B cell (primary cell): ENCODE measurements at regions not wholly inside any gene's neighbourhood (a gene's known extent, or its start where the extent isn't known, plus 50 kb on each side); places are given as distances from the start of the nearest gene placed in this dataset.
"Not testable (repeated sequence)": the region's sequence is repeated elsewhere in the genome, so short reads cannot be mapped to it uniquely, and the experiment has no call there.

Experiments used
- ATAC-seq: fragments of 200-7000 bp; cut with Tn5 transposase; one replicate; pipeline ENCODE4 v1.10.0; 2021; ENCODE audit warnings: low read depth, mild to moderate bottlenecking, moderate number of reproducible peaks, moderate library complexity
- CTCF ChIA-PET: fragments of 350-600 bp; sonication (Branson Sonifier 250); formaldehyde crosslinking; loops from one replicate; lab custom pipeline; 2021; ENCODE audit warnings: antibody characterized with exemption, inconsistent platforms; lab: Charles Lee
- POLR2A ChIA-PET: fragments of 350-600 bp; sonication (Branson Sonifier 250); formaldehyde crosslinking; loops from one replicate; lab custom pipeline; 2021; ENCODE audit warnings: antibody characterized with exemption; lab: Charles Lee
- DNase-seq: peaks from one replicate; pipeline ENCODE4 v3.0.0; 2013
- H2AFZ ChIP-seq: 2 replicates; pipeline ENCODE4 v1.6.1; 2012; ENCODE audit warnings: mild to moderate bottlenecking, low read depth, low read length; ENCODE audit not compliant: insufficient read depth, poor library complexity, severe bottlenecking
- H3K27ac ChIP-seq, 2 donors: 1 replicate in 1 of 2; 2 replicates in 1 of 2; pipeline ENCODE4 v1.5.1; 2012 to 2013; ENCODE audit warnings: low read length in 2 of 2, mild to moderate bottlenecking in 2 of 2, moderate library complexity in 1 of 2
- H3K27me3 ChIP-seq, 4 experiments: fragments of 200-600 bp in 1 of 4; sonication (generic) in 1 of 4; replicated peaks in 1 of 4; 1 replicate in 2 of 4; 2 replicates in 2 of 4; pipeline versions ENCODE4 v1.6.1 to v1.7.0; 2013 to 2016; ENCODE audit warnings: low read length in 3 of 4, mild to moderate bottlenecking in 2 of 4, mixed read lengths in 1 of 4, moderate library complexity in 1 of 4; ENCODE audit not compliant: insufficient read depth in 4 of 4, control insufficient read depth in 3 of 4; ENCODE audit errors: control extremely low read depth in 1 of 4
- H3K36me3 ChIP-seq, 2 experiments: replicated peaks in 1 of 2; 1 replicate in 1 of 2; 2 replicates in 1 of 2; pipeline versions ENCODE4 v1.6.1 to v1.7.1; 2013; ENCODE audit warnings: low read length in 1 of 2; ENCODE audit not compliant: insufficient read depth in 2 of 2, control insufficient read depth in 1 of 2; ENCODE audit errors: control extremely low read depth in 1 of 2, extremely low read depth in 1 of 2
- H3K4me1 ChIP-seq, 2 donors: fragments of 200-600 bp in 1 of 2; sonication (generic) in 1 of 2; 1 replicate in 1 of 2; 2 replicates in 1 of 2; pipeline versions ENCODE4 v1.5.1 to v1.6.1; 2013 to 2017; ENCODE audit warnings: low read length in 2 of 2; ENCODE audit not compliant: control insufficient read depth in 2 of 2, insufficient read depth in 2 of 2
- H3K4me2 ChIP-seq: replicated peaks from 2 replicates; pipeline ENCODE3; 2012; ENCODE audit warnings: mild to moderate bottlenecking, low read depth, low read length; ENCODE audit not compliant: poor library complexity, severe bottlenecking
- H3K4me3 ChIP-seq, 5 experiments: fragments of 200-600 bp in 1 of 5; sonication (generic) in 1 of 5; 1 replicate in 3 of 5; 2 replicates in 2 of 5; pipeline versions ENCODE4 v1.5.1 to v1.7.0; 2011 to 2016; ENCODE audit warnings: low read length in 4 of 5, mild to moderate bottlenecking in 4 of 5, low read depth in 2 of 5, control low read depth in 1 of 5, moderate library complexity in 1 of 5; ENCODE audit not compliant: insufficient read depth in 1 of 5; ENCODE audit errors: control extremely low read depth in 1 of 5, extremely low read depth in 1 of 5
- H3K79me2 ChIP-seq: fragments of 200-600 bp; sonication (generic); one replicate; pipeline ENCODE4 v1.6.0; 2016; ENCODE audit warnings: low read length; ENCODE audit not compliant: control insufficient read depth, insufficient read depth
- H3K9ac ChIP-seq: fragments of 200-600 bp; sonication (generic); 2 replicates; pipeline ENCODE4 v1.6.1; 2017; ENCODE audit warnings: mild to moderate bottlenecking, low read length, moderate library complexity
- H3K9me3 ChIP-seq, 3 donors: one replicate each; pipeline versions ENCODE4 v1.6.1 to v1.7.1; 2013; ENCODE audit warnings: low read length in 2 of 3; ENCODE audit not compliant: control insufficient read depth in 2 of 3, insufficient read depth in 1 of 3; ENCODE audit errors: control extremely low read depth in 1 of 3
- H4K20me1 ChIP-seq: 2 replicates; pipeline ENCODE4 v1.6.0; 2012; ENCODE audit warnings: mild to moderate bottlenecking, low read length; ENCODE audit not compliant: insufficient read depth, control insufficient read depth, poor library complexity, severe bottlenecking
- H3K27ac Mint-ChIP-seq: one replicate; pipeline ENCODE4 v1.8.0; 2021; ENCODE audit warnings: mixed read lengths
- H3K27me3 Mint-ChIP-seq: one replicate; pipeline ENCODE4 v1.8.0; 2021; ENCODE audit warnings: mixed read lengths
- H3K4me1 Mint-ChIP-seq: one replicate; pipeline ENCODE4 v1.8.0; 2021; ENCODE audit warnings: mixed read lengths
- H3K4me3 Mint-ChIP-seq: one replicate; pipeline ENCODE4 v1.8.0; 2021; ENCODE audit warnings: mixed read lengths
- H3K9me3 Mint-ChIP-seq: one replicate; pipeline ENCODE4 v1.8.0; 2022; ENCODE audit warnings: mixed read lengths; ENCODE audit not compliant: insufficient read depth
- WGBS: methylation state at CpG from one replicate; pipeline ENCODE4 v1.1.5; 2013; ENCODE audit warnings: missing lambda C conversion rate; ENCODE audit not compliant: insufficient coverage; 5-methylcytosine and 5-hydroxymethylcytosine counted together
- intact Hi-C: fragments of 100-400 bp; cut with micrococcal nuclease; formaldehyde crosslinking; loops from one replicate; pipeline ENCODE4 v1.10.0; 2022

DNA sequence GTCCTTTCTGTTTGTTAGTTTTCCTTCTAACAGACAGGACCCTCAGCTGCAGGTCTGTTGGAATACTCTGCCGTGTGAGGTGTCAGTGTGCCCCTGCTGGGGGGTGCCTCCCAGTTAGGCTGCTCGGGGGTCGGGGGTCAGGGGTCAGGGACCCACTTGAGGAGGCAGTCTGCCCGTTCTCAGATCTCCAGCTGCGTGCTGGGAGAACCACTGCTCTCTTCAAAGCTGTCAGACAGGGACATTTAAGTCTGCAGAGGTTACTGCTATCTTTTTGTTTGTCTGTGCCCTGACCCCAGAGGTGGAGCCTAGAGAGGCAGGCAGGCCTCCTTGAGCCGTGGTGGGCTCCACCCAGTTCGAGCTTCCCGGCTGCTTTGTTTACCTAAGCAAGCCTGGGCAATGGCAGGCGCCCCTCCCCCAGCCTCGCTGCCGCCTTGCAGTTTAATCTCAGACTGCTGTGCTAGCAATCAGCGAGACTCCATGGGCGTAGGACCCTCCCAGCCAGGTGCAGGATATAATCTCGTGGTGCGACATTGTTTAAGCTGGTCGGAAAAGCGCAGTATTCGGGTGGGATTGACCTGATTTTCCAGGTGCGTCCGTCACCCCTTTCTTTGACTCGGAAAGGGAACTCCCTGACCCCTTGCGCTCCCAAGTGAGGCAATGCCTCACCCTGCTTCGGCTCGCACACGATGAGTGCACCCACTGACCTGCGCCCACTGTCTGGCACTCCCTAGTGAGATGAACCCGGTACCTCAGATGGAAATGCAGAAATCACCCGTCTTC lies 2002.0 kb upstream of the CDH6 start:
- H3K4me3 ChIP-seq, H3K4me2 ChIP-seq, H3K9ac ChIP-seq, intact Hi-C loops, H3K27me3 ChIP-seq, H3K79me2 ChIP-seq, H3K4me1 ChIP-seq, ATAC-seq, H3K27ac Mint-ChIP-seq, H3K4me1 Mint-ChIP-seq, H4K20me1 ChIP-seq, H3K9me3 Mint-ChIP-seq, H3K9me3 ChIP-seq, H3K36me3 ChIP-seq, POLR2A ChIA-PET, CTCF ChIA-PET, H3K4me3 Mint-ChIP-seq, H2AFZ ChIP-seq, H3K27ac ChIP-seq, H3K27me3 Mint-ChIP-seq, DNase-seq: not testable (repeated sequence)
- 74% methylated on average over 6 of the region's 28 CpGs for WGBS

DNA sequence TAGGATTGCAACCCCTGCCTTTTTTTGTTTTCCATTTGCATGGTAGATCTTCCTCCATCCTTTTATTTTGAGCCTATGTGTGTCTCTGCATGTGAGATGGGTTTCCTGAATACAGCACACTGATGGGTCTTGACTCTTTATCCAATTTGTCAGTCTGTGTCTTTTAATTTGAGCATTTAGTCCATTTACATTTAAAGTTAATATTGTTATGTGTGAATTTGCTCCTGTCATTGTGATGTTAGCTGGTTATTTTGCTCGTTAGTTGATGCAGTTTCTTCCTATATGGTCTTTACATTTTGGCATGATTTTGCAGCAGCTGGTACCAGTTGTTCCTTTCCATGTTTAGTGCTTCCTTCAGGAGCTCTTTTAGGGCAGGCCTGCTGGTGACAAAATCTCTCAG lies 2003.1 kb upstream of the CDH6 start:
- ATAC-seq, CTCF ChIA-PET, H4K20me1 ChIP-seq, H3K9me3 Mint-ChIP-seq, H3K4me1 Mint-ChIP-seq, H3K4me3 Mint-ChIP-seq, H3K27me3 Mint-ChIP-seq, H3K9me3 ChIP-seq, H3K27ac Mint-ChIP-seq, H3K79me2 ChIP-seq, intact Hi-C loops, H3K27me3 ChIP-seq, H3K4me3 ChIP-seq, H3K4me1 ChIP-seq, H3K9ac ChIP-seq, H3K27ac ChIP-seq, DNase-seq, POLR2A ChIA-PET, H2AFZ ChIP-seq, H3K4me2 ChIP-seq, H3K36me3 ChIP-seq: not testable (repeated sequence)
- WGBS: no CpG with 5 or more reads among the region's 1 CpG

GRCh38 chr5:29186380-29186779 lies 2007.1 kb upstream of the CDH6 start:
- H3K9ac ChIP-seq, intact Hi-C loops: not testable (repeated sequence)
- no CpG with 5 or more reads among the region's 5 CpGs for WGBS

More at GRCh38 chr5:29186380-29186779, 2007.1 kb upstream of the CDH6 start:
- ATAC-seq, H3K4me1 Mint-ChIP-seq, H3K4me2 ChIP-seq, H2AFZ ChIP-seq, CTCF ChIA-PET, DNase-seq, H3K9me3 ChIP-seq, H4K20me1 ChIP-seq, POLR2A ChIA-PET, H3K27me3 Mint-ChIP-seq, H3K27ac ChIP-seq, H3K27me3 ChIP-seq, H3K4me3 ChIP-seq, H3K27ac Mint-ChIP-seq, H3K4me3 Mint-ChIP-seq, H3K9me3 Mint-ChIP-seq, H3K79me2 ChIP-seq, H3K36me3 ChIP-seq, H3K4me1 ChIP-seq: not testable (repeated sequence)
